ENCODE measurements at regions not wholly inside any gene's neighbourhood (a gene's known extent, or its start where the extent isn't known, plus 50 kb on each side); places are given as distances from the start of the nearest gene placed in this dataset.

GRCh38 chr10:42898037-42898960, 115.7 kb downstream of the BMS1 start:
- TF ChIP-seq EP300 (IDR thresholded peaks at IDR 0.05) (no peak), CTCF (IDR thresholded peaks at IDR 0.05) (no peak), POLR2A (IDR thresholded peaks at IDR 0.05) (no peak)

Measured in suprapubic skin (tissue), 3 donors.